Panc1 (cell line): ENCODE measurements at regions not wholly inside any gene's neighbourhood (a gene's known extent, or its start where the extent isn't known, plus 50 kb on each side); places are given as distances from the start of the nearest gene placed in this dataset.

Experiments used
- SIN3A ChIP-seq: IDR thresholded peaks from 2 replicates; pipeline ENCODE4 v1.6.1; 2012; ENCODE audit warnings: low read depth, mild to moderate bottlenecking, low read length, moderate library complexity, borderline replicate concordance; ENCODE audit not compliant: insufficient read depth
- TF ChIP-seq, protein P1 (sequence below): fragments of 450-650 bp; IDR thresholded peaks from 2 replicates; pipeline ENCODE4 v1.5.1; 2017; ENCODE audit warnings: mild to moderate bottlenecking
- TF ChIP-seq, protein P2 (sequence below), 2 experiments: IDR thresholded peaks; 2 replicates each; pipeline ENCODE4 v1.6.1; 2011 to 2012; ENCODE audit warnings: low read depth in 2 of 2, control low read depth in 1 of 2, low read length in 1 of 2, mild to moderate bottlenecking in 1 of 2, moderate library complexity in 1 of 2; ENCODE audit not compliant: insufficient read depth in 1 of 2

DNA sequence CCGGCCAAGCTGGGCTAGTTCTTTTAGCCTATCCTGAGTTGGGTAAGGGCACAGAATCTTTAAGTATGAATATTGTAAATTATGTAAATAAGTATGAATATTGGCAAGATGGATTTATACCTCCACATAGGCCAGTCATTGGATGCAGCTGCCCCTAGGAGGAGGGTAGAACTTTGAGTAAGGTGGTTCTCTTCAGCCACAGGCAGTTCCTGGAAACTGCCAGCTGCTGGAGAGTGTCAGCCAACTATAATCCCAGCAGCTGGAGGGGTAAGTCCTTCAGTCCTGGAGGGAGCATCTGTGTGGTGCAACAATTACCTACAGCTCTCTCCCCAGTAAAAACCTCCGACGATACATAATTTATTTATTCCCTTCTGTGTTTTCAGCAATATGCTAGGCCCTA is 65.8 kb upstream of the TMPO start:
- TF ChIP-seq, protein P1, sequence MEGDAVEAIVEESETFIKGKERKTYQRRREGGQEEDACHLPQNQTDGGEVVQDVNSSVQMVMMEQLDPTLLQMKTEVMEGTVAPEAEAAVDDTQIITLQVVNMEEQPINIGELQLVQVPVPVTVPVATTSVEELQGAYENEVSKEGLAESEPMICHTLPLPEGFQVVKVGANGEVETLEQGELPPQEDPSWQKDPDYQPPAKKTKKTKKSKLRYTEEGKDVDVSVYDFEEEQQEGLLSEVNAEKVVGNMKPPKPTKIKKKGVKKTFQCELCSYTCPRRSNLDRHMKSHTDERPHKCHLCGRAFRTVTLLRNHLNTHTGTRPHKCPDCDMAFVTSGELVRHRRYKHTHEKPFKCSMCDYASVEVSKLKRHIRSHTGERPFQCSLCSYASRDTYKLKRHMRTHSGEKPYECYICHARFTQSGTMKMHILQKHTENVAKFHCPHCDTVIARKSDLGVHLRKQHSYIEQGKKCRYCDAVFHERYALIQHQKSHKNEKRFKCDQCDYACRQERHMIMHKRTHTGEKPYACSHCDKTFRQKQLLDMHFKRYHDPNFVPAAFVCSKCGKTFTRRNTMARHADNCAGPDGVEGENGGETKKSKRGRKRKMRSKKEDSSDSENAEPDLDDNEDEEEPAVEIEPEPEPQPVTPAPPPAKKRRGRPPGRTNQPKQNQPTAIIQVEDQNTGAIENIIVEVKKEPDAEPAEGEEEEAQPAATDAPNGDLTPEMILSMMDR, result no peak
- TF ChIP-seq, protein P2, sequence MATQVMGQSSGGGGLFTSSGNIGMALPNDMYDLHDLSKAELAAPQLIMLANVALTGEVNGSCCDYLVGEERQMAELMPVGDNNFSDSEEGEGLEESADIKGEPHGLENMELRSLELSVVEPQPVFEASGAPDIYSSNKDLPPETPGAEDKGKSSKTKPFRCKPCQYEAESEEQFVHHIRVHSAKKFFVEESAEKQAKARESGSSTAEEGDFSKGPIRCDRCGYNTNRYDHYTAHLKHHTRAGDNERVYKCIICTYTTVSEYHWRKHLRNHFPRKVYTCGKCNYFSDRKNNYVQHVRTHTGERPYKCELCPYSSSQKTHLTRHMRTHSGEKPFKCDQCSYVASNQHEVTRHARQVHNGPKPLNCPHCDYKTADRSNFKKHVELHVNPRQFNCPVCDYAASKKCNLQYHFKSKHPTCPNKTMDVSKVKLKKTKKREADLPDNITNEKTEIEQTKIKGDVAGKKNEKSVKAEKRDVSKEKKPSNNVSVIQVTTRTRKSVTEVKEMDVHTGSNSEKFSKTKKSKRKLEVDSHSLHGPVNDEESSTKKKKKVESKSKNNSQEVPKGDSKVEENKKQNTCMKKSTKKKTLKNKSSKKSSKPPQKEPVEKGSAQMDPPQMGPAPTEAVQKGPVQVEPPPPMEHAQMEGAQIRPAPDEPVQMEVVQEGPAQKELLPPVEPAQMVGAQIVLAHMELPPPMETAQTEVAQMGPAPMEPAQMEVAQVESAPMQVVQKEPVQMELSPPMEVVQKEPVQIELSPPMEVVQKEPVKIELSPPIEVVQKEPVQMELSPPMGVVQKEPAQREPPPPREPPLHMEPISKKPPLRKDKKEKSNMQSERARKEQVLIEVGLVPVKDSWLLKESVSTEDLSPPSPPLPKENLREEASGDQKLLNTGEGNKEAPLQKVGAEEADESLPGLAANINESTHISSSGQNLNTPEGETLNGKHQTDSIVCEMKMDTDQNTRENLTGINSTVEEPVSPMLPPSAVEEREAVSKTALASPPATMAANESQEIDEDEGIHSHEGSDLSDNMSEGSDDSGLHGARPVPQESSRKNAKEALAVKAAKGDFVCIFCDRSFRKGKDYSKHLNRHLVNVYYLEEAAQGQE (IDR thresholded peaks at IDR 0.05; ENCODE audit: insufficient read depth in 1 of 2, low read depth in 2 of 2, low read length in 1 of 2), result no peak
- no peak for TF ChIP-seq SIN3A
